ENCODE measurements at regions not wholly inside any gene's neighbourhood (a gene's known extent, or its start where the extent isn't known, plus 50 kb on each side); places are given as distances from the start of the nearest gene placed in this dataset.
"Not testable (repeated sequence)": the region's sequence is repeated elsewhere in the genome, so short reads cannot be mapped to it uniquely, and the experiment has no call there.

DNA sequence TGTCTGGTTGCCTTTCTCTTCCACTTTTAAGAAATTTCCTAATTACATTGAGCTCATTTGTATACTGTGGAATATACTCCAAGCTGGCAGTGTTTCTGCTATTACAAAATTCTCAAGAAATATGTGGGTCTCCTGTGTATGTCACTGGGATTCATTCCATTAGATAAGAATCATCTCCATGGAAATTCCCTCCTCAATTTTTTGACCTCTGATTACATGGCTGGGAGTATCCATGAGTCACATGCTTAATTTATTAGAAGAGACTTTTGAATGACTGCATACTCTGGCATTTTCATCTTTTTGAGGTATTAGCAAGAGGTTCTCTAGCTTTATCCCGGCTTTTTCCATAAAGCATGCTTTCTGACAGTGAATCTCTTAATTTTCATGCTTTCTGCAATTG lies 665.5 kb upstream of the CNTNAP5 start:
- no peak for DNase-seq (ENCODE audit: low read depth, low spot score)

DNA sequence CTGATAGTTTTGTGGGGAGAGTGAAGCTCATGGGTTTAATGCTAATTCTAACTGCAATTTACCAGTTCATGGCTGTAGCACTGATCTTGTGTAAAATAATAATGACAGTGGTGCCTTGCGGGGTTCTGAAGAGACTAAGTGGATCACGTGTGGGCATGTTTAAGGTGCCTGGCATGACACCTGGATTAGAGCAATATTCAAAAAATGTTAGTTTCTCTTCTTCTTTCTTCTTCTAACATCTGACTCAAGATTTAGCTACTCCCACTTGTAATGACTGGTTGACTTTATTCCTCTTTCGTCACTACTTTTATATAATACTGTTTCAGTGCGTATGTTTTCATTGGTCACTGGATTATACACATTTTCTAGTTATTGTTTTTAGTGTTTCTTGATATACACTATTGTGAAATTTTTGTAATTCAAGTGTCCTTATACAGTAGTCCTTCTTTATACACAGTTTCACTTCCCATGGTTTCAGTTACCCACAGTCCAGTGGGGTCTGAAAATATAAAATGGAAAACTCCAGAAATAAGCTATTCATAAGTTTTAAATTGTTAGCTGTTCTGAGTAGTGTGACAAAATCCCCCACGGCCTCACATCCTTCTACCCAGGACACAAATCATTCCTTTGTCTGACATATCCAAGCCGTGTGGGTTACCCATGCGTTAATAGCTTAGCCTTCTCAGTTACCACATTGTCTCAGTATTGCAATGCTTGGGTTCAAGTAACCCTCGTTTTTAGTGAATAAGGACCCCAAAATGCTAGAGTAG lies 662.2 kb upstream of the CNTNAP5 start:
- no peak for DNase-seq (ENCODE audit: low read depth, low spot score)

DNA sequence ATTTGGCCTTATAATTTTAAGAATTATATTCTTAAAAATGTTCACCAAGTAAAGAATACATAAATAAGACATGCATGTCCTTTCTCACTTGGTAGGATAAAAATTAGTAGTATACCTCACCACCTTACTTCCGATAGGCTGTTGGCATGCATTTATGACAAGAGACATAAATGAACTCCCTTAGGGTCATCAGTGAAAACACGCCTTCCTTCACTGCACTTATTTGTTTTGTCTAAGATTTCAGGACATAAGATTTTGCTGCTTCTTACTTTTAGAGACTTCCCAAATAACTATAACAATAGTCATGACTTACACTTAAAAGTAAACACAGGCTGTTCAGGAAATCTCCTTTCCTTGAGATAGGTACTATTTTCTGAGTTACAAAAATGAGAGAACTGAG lies 661.3 kb upstream of the CNTNAP5 start:
- no peak for DNase-seq (ENCODE audit: low read depth, low spot score)

DNA sequence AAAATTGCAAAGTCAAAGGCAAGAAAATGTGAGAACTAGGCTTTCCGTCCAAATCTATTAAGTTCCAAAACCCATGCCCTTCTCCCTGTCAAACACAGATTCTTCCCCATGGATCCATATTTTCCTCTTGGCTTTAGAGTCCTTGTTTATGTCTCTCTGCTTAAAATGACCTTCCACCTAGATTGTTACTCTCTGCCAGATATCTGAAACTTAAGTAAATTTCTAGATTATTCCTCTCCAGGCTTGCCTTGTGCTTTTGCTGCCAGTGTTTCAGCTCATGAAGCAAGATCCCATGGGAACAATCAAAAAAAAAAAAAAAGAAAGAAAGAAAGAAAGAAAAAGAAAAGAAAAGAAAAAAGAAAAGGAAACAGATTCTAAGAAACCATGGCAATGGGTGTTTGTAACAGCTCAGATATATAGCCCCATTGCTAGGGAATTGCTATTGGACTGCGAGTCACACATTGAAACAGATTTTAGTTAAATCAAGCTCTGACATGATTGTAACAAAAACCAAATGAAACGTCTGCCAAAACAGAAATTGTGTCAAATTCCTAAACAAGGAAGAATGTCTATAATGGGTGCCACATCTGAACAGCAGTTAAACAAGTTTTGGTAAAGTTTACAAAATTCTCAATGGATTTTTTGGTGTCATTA lies 660.7 kb upstream of the CNTNAP5 start:
- DNase-seq (ENCODE audit: low read depth, low spot score), result no peak

DNA sequence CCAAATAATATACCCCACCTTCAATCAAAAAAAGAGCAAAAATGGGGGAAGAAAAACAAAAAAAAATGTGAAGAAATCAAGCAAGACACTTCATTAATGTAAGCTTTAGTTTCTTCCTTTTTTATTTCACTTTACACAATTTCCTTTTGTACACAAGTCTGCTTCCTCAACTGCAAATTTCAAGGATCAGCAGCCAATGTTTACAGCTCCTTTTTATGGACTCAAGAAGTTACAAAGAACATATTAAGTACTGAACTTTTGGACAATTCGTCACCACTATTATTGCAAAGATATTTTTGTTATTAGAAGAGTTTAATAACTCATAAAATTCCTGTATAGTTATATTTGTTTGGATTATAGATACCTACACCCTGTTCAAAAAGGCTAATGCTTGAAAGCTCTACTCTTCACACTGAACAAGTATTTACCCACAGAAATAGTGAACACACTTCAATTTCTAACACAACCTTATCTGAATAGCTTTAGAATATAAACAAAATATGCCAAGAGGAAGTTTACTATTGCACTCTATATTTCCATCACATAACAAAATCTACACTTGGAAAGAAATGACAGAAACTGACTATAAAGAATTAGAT lies 658.7 kb upstream of the CNTNAP5 start:
- DNase-seq (ENCODE audit: low read depth, low spot score), result no peak

DNA sequence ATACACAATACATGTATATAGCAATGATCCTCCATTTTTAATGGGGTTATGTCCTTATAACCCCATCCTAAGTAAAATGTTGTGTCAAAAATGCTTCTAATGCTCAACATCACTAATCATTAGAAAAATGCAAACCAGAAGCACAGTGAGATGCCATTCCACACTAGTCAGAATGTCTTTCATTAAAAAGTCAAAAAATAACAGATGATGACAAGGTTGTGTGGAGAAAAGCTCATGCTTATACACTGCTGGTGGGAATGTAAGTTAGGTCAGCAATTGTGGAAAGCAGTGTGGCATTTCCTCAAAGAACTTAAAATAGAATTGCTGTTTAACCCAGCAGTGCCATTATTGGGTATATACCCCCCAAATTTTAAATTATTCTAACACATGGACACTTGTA lies 654.9 kb upstream of the CNTNAP5 start:
- DNase-seq (ENCODE audit: low read depth, low spot score), result no peak

DNA sequence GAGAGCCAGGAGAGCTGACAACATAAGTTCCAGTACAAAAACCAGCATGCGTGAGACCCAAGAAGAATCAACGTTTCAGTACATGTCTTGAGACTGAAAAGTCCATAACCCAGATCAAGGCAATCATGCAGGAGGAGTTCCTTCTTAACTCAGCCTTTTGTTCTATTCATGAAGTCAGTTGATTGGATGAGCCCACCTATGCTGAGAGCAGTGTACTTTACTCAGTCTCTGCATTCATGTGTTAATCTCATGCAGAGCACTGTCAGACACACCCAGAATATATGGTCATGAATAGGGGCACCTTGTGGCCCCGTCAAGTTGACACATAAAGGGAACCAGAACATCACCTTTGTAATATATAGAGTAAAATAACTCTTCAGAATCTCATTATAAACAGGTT lies 653.6 kb upstream of the CNTNAP5 start:
- DNase-seq (ENCODE audit: low read depth, low spot score), result no peak

DNA sequence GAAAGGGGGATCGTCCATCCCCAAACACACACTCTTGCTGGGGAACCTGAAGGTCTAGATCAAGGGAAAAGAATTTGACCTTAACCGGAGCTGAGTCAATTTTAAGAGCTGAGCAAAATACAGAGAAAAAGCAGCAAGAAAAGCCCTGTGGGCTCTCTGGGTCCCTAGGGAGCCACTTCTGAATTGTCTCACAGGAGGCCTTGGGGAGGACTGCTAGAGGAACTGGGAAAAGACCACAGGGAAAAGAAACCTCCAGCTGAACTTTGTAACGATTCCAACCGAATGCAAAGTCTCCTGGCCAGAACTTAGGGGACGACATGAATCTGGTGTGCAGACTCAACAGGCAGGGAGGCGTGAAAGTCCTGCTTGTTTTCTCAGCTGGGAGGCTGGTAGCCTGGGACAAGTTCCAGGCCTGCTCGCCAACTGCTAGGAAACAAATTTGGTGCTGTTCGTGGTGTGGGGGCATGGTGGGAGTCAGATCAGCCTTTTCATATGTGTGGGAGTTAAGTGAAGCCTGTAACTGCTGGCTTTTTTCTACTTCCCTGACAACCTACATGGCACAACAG lies 644.6 kb upstream of the CNTNAP5 start:
- DNase-seq (ENCODE audit: low read depth, low spot score), result no peak

DNA sequence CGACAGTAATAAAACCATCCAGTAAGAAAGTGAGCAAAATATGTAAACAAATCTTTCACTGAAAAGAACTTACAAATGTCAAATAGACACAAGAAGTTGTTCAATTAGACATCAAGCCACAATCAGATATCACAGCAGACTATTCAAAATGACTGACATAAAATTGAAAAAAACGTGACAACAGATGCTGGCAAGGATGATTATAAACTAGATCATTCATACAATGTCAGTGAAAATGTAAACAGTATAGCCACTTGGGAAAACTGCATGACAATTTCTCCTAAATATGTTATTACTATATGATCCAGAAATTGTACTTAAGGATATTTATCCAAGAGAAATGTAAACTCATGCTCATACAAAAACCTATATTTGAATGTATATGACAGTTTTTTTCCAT lies 609.4 kb upstream of the CNTNAP5 start:
- no peak for DNase-seq (ENCODE audit: low read depth, low spot score)

DNA sequence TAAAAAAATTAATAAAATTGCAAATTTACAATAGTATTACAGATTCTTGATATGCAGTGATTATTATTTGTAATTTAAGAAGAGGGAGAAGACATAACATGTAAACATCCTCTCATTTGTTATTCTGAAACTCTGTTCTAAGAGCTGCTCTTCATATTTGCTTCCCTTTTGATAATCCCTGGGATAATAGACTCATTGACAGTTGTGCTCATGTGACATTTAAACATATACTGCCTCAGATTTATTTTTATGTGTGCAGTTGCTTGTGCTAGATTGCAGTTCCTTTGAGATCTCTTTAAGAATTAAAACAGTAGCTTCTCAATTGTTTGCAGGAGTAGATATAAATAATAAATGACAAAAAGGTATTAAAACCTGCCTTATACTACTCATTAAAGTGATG lies 605.1 kb upstream of the CNTNAP5 start:
- DNase-seq (ENCODE audit: low read depth, low spot score), result no peak

DNA sequence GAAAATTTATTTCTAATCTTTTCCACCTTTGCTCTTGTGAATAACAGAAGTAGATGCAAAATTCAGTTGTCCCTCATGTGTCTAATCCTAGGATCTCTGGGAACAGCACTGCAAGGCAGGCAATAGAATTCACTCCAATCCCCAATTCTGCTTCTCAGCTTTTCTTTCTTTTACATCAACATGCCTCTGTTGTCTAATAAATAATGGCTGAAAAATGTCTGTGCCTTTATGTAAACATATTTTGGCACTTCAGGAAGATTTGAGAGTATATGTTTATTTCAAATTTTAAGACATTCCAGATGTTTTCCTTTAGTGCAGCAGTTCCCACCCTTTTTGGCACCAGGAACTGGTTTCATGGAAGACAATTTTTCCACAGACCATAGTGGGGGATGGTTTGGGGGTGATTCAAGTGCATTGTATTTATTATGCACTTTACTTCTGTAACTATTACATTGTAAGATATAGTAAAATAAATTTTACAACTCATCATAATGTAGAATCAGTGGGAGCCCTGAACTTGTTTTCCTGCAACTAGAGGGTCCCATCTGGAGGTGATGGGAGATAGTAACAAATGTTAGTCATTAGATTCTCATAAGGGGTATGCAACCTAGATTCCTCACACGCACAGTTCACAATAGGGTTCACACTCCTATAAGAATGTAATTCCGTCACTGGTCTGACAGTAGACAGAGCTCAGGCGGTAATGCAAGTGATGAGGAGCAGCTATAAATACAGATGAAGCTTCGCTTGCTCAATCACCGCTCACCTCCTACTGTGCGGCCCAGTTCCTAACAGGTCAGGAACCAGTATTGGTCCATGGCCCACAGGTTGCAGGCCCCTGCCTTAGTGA lies 590.3 kb upstream of the CNTNAP5 start:
- no peak for DNase-seq (ENCODE audit: low read depth, low spot score)

DNA sequence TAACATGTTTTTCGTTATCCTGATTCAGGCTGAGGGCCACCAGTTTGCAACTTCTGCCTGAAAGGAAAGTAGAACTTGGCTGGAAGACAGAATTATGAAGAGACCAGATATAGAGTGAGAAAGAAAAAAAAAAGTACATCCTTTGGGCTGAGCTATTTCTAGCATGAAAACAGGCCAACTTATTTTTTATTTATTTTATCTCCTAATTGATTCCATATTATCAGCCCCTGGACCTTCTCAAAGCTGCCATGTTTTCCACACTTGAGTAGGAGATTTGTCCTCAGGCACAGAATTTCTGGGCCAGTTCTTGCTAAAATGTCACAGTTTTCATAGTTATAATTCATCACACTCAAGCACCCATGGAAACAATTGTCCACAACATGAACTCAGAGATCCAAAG lies 586.8 kb upstream of the CNTNAP5 start:
- DNase-seq (ENCODE audit: low read depth, low spot score), result no peak

DNA sequence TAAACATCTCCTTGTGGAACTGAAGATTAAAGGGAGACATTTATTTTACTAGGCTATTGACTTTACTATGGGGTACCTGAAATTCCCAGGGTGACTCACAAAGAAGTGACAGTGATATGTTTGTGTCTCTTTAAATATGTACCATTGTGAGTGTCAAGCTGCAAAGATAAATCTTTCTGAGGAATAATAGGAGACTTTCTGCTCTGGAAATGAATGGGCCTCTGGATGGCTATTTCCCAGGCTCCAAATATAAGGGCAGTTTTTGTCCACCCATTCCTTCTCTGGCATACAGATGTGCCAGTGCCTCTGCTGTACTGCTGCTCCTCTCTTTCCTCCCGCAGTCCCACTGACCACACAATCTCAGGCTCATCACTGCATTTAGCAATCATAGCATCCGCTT lies 586.4 kb upstream of the CNTNAP5 start:
- DNase-seq (ENCODE audit: low read depth, low spot score), result no peak

DNA sequence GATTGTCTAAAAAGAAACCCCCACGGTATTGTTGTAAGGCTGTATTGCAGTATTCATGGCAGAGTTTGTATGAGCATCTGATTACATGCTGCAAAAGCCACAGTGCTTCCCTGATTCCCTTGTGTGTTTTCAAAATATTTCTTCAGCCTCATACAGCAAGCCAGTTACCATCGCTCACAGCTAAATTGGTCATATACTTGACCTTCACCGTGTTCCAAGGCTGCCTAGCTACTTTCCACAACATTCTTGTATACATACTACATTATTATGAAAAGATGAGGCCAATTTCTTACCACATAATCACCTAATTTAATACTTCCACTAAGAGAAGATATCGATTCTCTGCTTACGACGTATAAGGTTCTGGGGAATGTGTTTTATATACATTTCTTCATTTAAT lies 576.3 kb upstream of the CNTNAP5 start:
- no peak for DNase-seq (ENCODE audit: low read depth, low spot score)

DNA sequence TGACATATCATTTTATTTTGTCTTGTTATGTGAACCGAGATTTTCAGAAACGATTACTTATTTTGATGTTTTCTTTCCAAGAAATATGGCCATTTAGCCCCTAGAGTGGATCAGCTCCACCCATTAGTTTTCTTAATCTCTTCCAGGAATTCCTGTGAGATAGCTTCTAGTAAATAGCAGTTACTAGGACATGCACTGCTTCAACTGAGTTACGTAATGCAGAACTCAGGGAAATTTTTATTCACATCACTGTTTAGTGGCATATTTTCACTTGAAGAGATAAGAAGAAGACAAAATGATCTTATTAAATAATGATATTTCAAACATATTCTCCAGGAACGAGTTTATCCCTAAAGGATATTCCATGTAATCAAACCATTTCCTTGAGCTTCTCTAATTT lies 573.5 kb upstream of the CNTNAP5 start:
- no peak for DNase-seq (ENCODE audit: low read depth, low spot score)

DNA sequence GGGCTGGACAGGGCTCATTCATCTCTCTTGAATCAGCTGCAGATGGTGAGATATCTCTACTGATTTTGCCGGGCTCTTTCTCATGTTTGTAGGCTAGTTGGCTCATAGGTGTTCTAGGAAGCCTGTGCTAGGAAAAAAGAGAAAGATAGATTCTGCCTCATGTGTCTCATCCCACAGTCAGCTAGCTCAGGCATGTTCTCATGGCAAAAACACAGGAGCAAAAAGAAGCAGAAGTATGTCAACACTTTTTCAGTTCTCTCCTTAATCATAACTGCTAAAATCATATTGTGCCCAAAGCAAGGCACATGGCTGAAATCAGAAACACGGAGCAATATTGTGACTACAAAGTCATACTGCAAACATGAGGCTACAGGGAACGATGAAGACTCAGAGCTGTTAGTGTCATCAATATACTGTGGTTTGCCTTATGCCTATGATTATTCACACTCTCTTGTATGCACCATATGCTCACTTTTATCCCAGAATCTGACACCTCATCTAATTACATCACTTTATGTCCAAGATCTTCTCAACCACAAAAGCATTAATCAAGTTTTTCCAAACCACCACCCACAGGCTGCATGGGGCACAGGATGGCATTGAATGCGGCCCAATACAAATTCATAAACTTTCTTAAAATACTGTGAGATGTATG lies 571.9 kb upstream of the CNTNAP5 start:
- no peak for DNase-seq (ENCODE audit: low read depth, low spot score)

DNA sequence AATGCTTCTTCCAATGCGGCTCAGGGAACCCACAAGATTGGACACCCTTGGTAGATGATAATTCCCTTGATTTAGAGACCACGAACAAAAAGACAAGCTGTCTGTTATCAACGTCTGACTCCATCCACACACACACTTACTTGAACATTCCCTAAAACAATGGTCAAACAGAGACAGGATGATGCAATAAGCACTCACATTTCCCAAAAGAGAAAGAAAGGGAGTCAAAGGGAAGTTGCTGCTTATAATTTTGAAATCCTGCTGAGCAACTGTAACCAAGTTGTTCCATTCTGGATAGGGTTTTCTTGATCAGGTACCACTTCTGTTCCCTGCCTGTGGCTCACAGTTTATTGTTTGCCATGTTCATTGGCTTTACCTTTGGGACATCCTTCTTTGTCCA lies 571.3 kb upstream of the CNTNAP5 start:
- no peak for DNase-seq (ENCODE audit: low read depth, low spot score)

DNA sequence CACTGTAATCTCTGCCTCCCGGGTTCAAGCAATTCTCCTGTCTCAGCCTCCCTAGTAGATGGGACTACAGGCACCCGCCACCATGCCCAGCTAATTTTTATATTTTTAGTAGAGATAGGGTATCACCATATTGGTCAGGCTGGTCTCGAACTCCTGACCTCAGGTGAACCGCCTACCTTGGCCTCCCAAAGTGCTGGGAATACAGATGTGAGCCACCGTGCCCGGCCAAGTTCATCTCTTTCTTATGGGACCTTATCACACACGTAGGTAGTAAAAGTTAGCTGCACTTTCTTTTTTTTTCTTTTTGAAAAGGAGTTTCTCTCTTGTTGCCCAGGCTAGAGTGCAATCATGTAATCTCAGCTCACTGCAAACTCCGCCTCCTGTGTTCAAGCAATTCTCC lies 569.9 kb upstream of the CNTNAP5 start:
- not testable (repeated sequence) for DNase-seq (ENCODE audit: low read depth, low spot score)

DNA sequence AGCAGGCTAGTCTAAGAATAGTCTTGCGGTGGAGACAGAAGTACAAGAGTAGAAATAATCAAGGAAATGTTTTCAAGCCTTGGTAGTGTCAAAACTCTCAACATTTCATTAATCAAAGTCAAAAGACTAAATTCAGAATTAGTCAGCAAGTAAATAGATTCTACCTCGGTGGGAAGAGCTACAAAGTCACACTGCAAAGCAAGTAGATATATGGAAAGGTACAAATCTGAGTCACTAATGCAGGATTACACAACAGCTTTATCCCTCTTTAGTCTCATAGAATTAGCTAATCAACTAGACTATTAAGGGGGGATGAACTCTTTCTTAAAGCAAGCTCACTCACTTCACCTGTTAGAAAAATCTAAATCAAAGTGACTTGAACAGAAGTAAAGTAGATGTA lies 568.7 kb upstream of the CNTNAP5 start:
- no peak for DNase-seq (ENCODE audit: low read depth, low spot score)

DNA sequence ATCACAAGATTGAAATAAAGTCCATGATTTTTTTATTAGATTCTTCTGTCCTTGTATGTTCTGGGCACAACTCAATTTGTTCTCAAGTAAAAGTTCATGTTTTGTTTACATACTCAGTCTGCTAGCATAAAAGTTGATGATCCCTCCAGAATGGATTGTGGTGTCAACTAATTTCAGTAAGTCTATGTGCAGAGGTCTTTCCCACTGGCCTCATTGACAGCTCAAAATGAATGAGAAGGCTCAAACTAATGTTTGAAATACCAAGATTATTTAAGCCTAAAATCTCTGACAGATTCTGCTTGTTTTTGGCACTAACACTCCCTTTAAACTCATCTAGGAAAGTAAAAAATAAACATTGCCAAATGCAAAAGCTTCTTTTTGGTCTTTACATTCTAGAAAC lies 561.2 kb upstream of the CNTNAP5 start:
- no peak for DNase-seq (ENCODE audit: low read depth, low spot score)

DNA sequence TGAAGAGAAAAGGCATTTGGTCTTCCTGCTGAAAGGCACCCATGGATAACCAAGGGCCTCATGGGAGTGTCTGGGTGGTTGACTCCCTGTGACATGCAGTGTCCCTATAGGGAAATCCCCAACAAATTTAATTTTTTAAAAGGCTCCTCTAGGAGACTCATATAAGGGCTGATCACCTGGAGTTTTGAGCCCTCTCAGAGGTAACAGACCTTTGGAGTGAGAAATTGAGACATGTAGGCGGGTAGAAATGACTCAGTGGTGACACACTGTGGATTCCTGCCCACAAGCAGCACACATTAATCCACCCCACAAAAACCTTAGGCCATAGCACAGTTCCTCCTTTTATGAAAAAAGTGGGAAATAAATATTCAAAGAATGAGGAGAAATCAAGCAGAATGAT lies 557.0 kb upstream of the CNTNAP5 start:
- DNase-seq (ENCODE audit: low read depth, low spot score), result no peak

Measured in astrocyte of the hippocampus (primary cell).